CD4-positive, alpha-beta T cell treated with Interleukin-15 for 4 hours (primary cell): ENCODE measurements at regions not wholly inside any gene's neighbourhood (a gene's known extent, or its start where the extent isn't known, plus 50 kb on each side); places are given as distances from the start of the nearest gene placed in this dataset.
"Not testable (repeated sequence)": the region's sequence is repeated elsewhere in the genome, so short reads cannot be mapped to it uniquely, and the experiment has no call there.

Experiments used
- DNase-seq: peaks from one replicate; pipeline ENCODE4 v3.0.0-alpha.2; 2020; ENCODE audit warnings: low spot score

GRCh38 chr2:224146356-224147160, 107.5 kb upstream of the SERPINE2 start:
- DNase-seq, result no peak

- DNase-seq, result no peak
Measured at GRCh38 chr2:224145751-224146355, 106.8 kb upstream of the SERPINE2 start.

GRCh38 chr2:224143526-224143925, 104.4 kb upstream of the SERPINE2 start:
- DNase-seq, result no peak

- DNase-seq, result no peak
Measured at GRCh38 chr2:224142397-224143312, 103.6 kb upstream of the SERPINE2 start.

- no peak for DNase-seq
Measured at GRCh38 chr2:224141304-224141703, 102.2 kb upstream of the SERPINE2 start.

- no peak for DNase-seq
Measured at GRCh38 chr2:224137208-224137607, 98.1 kb upstream of the SERPINE2 start.

- DNase-seq, result no peak
Measured at GRCh38 chr2:224136396-224136795, 97.3 kb upstream of the SERPINE2 start.

GRCh38 chr2:224135881-224136280, 96.8 kb upstream of the SERPINE2 start:
- no peak for DNase-seq

GRCh38 chr2:224134003-224134734, 95.1 kb upstream of the SERPINE2 start:
- DNase-seq, result no peak

GRCh38 chr2:224133387-224133786, 94.3 kb upstream of the SERPINE2 start:
- DNase-seq, result no peak

- DNase-seq, result no peak
Measured at GRCh38 chr2:224127871-224128501, 88.9 kb upstream of the SERPINE2 start.

- DNase-seq, result no peak
Measured at GRCh38 chr2:224126440-224126839, 87.4 kb upstream of the SERPINE2 start.

- DNase-seq, result no peak
Measured at GRCh38 chr2:224126003-224126402, 86.9 kb upstream of the SERPINE2 start.

GRCh38 chr2:224122542-224122941, 83.5 kb upstream of the SERPINE2 start:
- DNase-seq, result no peak

GRCh38 chr2:224121406-224122067, 82.5 kb upstream of the SERPINE2 start:
- DNase-seq, result no peak

GRCh38 chr2:224120986-224121385, 81.9 kb upstream of the SERPINE2 start:
- no peak for DNase-seq

- DNase-seq, result not testable (repeated sequence)
Measured at GRCh38 chr2:224119846-224120245, 80.8 kb upstream of the SERPINE2 start.

- DNase-seq, result no peak
Measured at GRCh38 chr2:224114428-224114827, 75.3 kb upstream of the SERPINE2 start.

- DNase-seq, result not testable (repeated sequence)
Measured at GRCh38 chr2:224113930-224114329, 74.8 kb upstream of the SERPINE2 start.

GRCh38 chr2:224111576-224111975, 72.5 kb upstream of the SERPINE2 start:
- no peak for DNase-seq

GRCh38 chr2:224110811-224111210, 71.7 kb upstream of the SERPINE2 start:
- no peak for DNase-seq
